Psoas muscle (tissue), 7 donors: ENCODE measurements at regions not wholly inside any gene's neighbourhood (a gene's known extent, or its start where the extent isn't known, plus 50 kb on each side); places are given as distances from the start of the nearest gene placed in this dataset.

ENCODE experiments used
- ATAC-seq, 4 donors: fragments of 200-7000 bp; cut with Tn5 transposase; one replicate each; pipeline ENCODE4 v1.9.1; 2020; ENCODE audit warnings: moderate library complexity in 3 of 4, mild to moderate bottlenecking in 2 of 4
- DNase-seq, 2 donors: peaks; one replicate each; pipeline ENCODE4 v3.0.0-alpha.2; 2020
- H3K27ac ChIP-seq: fragments of 200-600 bp; one replicate; pipeline ENCODE4 v1.8.0; 2022
- H3K27me3 ChIP-seq, 3 donors: fragments of 200-600 bp in 1 of 3; one replicate each; pipeline versions ENCODE4 v1.6.1 to v1.8.0; 2013 to 2022; ENCODE audit warnings: low read length in 2 of 3, mild to moderate bottlenecking in 2 of 3, moderate library complexity in 1 of 3; ENCODE audit not compliant: insufficient read depth in 3 of 3
- H3K36me3 ChIP-seq, 2 donors: fragments of 200-600 bp in 1 of 2; one replicate each; pipeline versions ENCODE4 v1.6.1 to v1.8.0; 2013 to 2022; ENCODE audit warnings: low read depth in 1 of 2, mild to moderate bottlenecking in 1 of 2, moderate library complexity in 1 of 2; ENCODE audit not compliant: insufficient read depth in 1 of 2
- H3K4me1 ChIP-seq: fragments of 200-600 bp; one replicate; pipeline ENCODE4 v1.8.0; 2022
- H3K4me3 ChIP-seq: fragments of 200-600 bp; one replicate; pipeline ENCODE4 v1.8.0; 2022; ENCODE audit warnings: mild to moderate bottlenecking
- H3K9me3 ChIP-seq: fragments of 200-600 bp; one replicate; pipeline ENCODE4 v1.8.0; 2022
- WGBS, 3 donors: extraction: QIAGEN DNeasy Blood & Tissue Kit; methylation state at CpG; one replicate each; pipeline versions ENCODE4 v1.1.6 to v1.1.7; 2013; 5-methylcytosine and 5-hydroxymethylcytosine counted together
- intact Hi-C, 2 donors: fragments of 100-400 bp; cut with DNase I; formaldehyde crosslinking; loops; one replicate each; pipeline versions ENCODE4 v1.11.0 to v1.14.2; 2022
- TF ChIP-seq, protein P1 (sequence below): fragments of 200-600 bp; IDR thresholded peaks from one replicate; pipeline ENCODE4 v1.8.0; 2022; ENCODE audit warnings: antibody characterized with exemption
- donor health status: healthy with polysubstance abuse.
- donor health status: DM: no; HTN: no; CAD: no; lungs with moderate emphysema.
- donor health status: Bipolar disorder and iron deficiency.
- donor health status: healthy.
- donor health status: DM: yes; HTN: yes; CAD: no.
- donor health status: DM: no; HTN: no; CAD: no.
- donor health status: DM: yes; HTN: yes; CAD: no.

DNA sequence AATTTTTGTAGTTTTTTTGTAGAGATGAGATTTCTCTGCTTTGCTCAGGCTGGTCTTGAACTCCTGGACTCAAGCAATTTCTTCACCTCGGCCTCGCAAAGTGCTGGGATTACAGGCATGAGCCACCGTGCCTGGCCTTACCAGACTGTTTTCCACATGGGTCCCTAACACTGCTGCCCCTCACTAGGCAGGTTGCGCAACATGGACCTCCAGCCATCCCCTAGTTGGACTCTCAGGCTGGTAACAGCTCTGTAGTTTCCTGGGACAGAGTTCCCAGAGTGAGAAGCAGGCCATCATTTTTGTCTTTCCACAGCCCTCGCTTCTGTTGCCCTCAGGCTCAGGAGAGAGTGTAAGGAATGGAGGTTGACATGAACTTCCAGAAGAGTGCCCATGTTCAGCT, 156.1 kb downstream of the CTH start:
- ATAC-seq: no peak
- intact Hi-C loops: no loop called here
- TF ChIP-seq, protein P1, sequence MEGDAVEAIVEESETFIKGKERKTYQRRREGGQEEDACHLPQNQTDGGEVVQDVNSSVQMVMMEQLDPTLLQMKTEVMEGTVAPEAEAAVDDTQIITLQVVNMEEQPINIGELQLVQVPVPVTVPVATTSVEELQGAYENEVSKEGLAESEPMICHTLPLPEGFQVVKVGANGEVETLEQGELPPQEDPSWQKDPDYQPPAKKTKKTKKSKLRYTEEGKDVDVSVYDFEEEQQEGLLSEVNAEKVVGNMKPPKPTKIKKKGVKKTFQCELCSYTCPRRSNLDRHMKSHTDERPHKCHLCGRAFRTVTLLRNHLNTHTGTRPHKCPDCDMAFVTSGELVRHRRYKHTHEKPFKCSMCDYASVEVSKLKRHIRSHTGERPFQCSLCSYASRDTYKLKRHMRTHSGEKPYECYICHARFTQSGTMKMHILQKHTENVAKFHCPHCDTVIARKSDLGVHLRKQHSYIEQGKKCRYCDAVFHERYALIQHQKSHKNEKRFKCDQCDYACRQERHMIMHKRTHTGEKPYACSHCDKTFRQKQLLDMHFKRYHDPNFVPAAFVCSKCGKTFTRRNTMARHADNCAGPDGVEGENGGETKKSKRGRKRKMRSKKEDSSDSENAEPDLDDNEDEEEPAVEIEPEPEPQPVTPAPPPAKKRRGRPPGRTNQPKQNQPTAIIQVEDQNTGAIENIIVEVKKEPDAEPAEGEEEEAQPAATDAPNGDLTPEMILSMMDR: no peak

DNA sequence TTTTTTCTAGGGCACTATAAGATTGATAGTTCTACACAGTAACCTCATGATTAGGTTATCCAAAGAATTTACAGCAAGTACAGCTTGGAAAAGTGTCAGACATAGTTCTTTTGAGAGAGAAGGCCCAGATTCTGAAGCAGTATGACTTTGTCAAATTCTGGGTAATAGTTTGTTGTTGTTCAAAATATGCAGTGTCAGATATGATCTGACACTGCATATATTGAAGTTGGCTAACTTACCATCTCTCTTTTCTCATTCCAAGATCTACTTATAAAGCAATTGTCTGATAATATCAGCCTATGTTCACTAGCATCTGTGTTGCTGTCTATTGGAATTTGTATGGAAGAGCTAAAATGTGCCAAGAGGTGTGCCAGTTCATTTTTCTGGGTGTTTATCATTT, 160.1 kb downstream of the CTH start:
- H3K4me3 ChIP-seq: no peak overlapping the region
- no peaks in the 10 kb centered on the region for H3K9me3 ChIP-seq
- ATAC-seq: no peak
- H3K36me3 ChIP-seq: no peaks in the 10 kb centered on the region
- no peak for DNase-seq
- H3K27me3 ChIP-seq: no peaks in the 10 kb centered on the region
- TF ChIP-seq, protein P1: no peak
- H3K4me1 ChIP-seq: no peaks in the 10 kb centered on the region
- no peak overlapping the region for H3K27ac ChIP-seq
- intact Hi-C loops: no loop called here

More for the DNA sequence above, 156.1 kb downstream of the CTH start:
- Histone ChIP-seq H3K9me3 (no peaks in the 10 kb centered on the region), H3K36me3 (no peaks in the 10 kb centered on the region), H3K4me1 (no peaks in the 10 kb centered on the region), H3K27ac (no peak overlapping the region), H3K27me3 (no peaks in the 10 kb centered on the region), H3K4me3 (no peak overlapping the region)
- no peak for DNase-seq
- 81 to 94% (median 85%) methylated on average over 5 of the region's 5 CpGs for WGBS, 3 donors

DNA sequence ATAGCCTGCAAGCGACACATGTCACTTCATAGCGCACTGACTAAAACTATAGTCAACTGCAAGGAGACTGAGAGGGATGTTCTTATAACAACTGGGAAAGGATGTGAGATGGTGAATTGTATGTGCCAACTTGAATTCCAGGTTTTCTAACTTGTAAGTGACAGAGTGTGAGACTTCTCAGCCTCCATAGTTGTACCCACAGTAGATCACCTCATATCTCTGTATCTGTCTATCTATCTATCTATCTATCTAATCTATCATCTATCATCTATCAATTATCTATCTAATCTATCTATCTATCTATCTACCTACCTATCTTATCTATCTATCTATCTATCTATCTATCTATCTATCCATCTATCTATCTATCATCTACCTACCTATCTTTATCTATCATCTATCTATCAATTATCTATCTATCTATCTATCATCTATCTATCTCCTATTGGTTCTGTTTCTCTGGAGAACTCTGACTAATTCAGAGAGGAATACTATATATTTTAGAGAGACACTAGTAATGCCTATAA, 162.3 kb downstream of the CTH start:
- H3K27me3 ChIP-seq: no peaks in the 10 kb centered on the region
- TF ChIP-seq, protein P1: no peak
- H3K9me3 ChIP-seq: no peaks in the 10 kb centered on the region
- intact Hi-C loops: no loop called here
- no peak overlapping the region for H3K27ac ChIP-seq
- DNase-seq (no peak), ATAC-seq (no peak)
- H3K4me1 ChIP-seq: no peaks in the 10 kb centered on the region
- WGBS, 3 donors: 92 to 93% (median 92%) methylated on average over 2 of the region's 2 CpGs
- no peaks in the 10 kb centered on the region for H3K36me3 ChIP-seq
- H3K4me3 ChIP-seq: no peak overlapping the region

DNA sequence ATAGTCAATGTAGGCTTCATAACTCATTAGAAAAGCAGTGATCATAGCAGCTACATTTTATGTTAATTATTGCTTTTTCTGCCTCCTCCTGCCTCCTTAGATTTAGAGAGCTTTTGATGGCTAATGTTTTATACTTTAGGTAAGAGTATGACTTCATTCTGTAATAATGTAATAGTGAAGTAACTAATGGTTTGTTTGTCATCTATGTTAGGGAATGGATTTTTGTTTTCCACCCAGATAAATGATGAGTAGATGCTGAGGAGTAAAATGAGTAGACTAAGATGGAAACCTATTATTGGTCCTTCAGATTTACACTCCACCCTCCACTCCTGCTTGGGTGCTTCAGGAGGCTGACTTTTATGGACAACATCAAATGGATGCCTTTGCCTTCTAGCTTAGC, 170.6 kb downstream of the CTH start:
- Histone ChIP-seq H3K36me3 (no peaks in the 10 kb centered on the region), H3K27ac (no peak overlapping the region), H3K4me3 (no peak overlapping the region), H3K9me3 (no peaks in the 10 kb centered on the region), H3K4me1 (no peaks in the 10 kb centered on the region), H3K27me3 (peaks cover 0 to 5% (median 0%) of the 10 kb centered on the region in 3 donors)
- intact Hi-C loops: no loop called here
- ATAC-seq: no peak
- no peak for DNase-seq
- TF ChIP-seq, protein P1: no peak

DNA sequence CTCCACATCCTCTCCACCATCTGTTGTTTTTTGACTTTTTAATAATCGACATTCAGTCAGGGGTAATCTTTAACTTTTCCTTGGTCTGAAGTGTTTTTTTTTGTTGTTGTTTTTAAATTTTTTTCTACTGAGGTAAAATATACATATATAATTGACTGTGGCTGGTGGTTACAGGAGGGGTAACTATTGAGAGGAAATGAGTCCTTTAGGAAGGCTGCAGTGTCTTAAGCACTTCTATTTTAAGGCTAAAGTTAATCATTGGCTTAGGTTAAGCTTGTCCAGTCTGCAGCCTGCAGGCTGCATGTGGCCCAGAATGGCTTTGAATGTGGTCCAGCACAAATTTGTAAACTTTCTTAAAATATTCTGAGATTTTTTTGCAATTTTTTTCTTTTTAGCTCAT, 172.5 kb downstream of the CTH start:
- Histone ChIP-seq H3K27me3 (peaks cover 0 to 5% (median 0%) of the 10 kb centered on the region in 3 donors), H3K4me1 (no peaks in the 10 kb centered on the region), H3K9me3 (no peaks in the 10 kb centered on the region), H3K36me3 (no peaks in the 10 kb centered on the region), H3K4me3 (no peak overlapping the region), H3K27ac (no peak overlapping the region)
- ATAC-seq: no peak
- no peak for DNase-seq
- intact Hi-C loops: no loop called here
- TF ChIP-seq, protein P1: no peak
- 93 to 95% (median 93%) methylated on average over 1 of the region's 1 CpG for WGBS, 3 donors
